Forelimb muscle (tissue), 1 donor: ENCODE measurements at regions not wholly inside any gene's neighbourhood (a gene's known extent, or its start where the extent isn't known, plus 50 kb on each side); places are given as distances from the start of the nearest gene placed in this dataset.
A peak's percentile ranks its signal among the peaks of the same experiment; 100 is the strongest.

Experiments used
- DNase-seq: peaks from one replicate; pipeline ENCODE4 v3.0.0-alpha.2; 2013; ENCODE audit warnings: low read depth

DNA sequence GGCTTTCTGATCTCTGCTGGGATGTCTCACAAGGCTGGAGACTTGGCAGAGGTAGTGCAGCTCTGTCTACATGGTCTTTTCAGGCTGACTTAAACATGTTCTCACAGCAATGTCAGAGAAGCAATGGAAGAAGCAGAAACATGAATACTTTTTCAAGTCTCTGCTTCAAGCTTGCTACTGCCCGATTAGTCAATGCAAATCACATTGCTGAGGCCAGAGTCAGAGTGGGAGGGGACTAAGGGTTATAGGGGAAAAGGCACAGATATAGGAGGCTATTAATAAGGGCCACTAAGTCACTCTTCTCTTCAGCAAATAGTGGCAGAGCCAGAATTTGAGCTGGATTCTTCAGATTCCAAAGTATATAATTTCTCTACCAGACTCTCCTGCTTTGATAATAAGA, 390.5 kb downstream of the TMEM135 start:
- no peak for DNase-seq

DNA sequence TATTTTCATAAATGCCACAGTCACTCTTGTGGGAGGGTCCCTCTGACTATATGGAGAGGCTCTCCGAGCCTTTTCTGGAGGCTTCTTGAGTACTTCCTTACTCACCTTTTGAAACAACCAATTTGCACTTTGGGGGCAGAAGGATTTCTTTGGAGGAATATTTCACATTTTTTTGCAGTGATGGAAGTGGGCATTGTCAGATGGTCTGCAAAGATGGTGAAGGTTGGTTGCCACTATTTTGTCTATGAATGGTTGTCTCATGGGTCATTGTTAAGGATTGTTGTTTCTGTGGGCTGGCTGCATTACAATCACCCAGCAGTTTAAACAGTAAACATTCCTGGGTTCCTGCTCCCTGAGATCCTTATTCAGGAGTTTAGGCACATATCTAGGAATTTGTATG, 388.2 kb downstream of the TMEM135 start:
- no peak for DNase-seq

DNA sequence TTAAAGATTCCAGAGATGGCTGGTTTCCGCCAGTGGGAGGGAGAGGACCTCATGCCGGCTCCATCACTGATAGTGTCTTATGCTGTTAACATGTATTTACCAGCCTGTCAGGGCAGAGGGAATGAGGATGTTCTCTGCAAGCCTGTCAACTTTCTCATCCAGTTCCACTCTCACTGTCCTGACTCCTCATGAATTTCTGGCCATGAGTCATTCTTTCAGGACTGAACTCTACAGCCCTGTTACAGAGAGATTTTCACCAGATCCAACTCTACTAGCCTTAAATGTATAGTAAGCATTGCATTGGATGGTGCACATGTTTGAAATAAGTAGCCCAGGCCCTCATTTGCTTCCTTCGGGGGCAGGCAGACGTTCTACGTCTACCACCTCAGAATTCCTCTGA, 387.7 kb downstream of the TMEM135 start:
- DNase-seq: no peak

DNA sequence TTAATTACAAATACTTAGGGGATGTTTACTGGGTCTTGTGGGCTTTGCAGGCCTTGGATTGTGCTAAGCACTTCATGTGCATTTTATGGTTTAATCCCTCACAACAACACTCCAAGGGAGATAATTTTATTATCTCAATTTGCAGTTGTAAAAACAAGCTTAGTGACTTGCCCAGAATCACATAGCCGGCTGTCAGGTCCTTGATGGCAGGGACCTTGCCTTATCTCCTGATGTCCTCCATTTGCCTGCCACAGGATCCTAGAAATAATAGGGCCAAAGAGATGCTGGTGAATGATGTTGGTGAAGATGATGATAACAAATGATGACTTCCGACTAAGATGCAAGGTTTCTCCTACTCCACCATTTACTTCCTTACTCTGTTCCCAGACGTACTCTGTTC, 385.4 kb downstream of the TMEM135 start:
- DNase-seq: no peak

DNA sequence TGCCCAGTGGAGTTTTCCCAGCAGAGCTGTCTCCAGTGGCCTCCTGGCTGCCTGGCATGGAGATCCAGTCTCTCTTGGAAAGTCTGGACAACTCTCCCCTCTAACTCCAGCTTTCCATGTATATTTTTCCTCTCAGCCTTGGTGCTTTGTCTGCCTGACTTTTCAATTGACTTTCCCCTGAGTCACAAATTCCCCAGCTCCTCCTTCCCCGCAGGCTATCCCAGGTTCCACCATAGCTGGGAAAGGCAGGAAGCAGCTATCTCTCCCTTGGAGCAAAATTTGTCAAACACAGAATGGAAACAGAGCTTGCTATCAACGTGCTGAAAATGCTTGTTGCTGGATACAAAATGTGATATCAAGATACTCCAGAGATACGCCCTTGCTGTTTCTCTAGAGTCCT, 384.8 kb downstream of the TMEM135 start:
- no peak for DNase-seq

DNA sequence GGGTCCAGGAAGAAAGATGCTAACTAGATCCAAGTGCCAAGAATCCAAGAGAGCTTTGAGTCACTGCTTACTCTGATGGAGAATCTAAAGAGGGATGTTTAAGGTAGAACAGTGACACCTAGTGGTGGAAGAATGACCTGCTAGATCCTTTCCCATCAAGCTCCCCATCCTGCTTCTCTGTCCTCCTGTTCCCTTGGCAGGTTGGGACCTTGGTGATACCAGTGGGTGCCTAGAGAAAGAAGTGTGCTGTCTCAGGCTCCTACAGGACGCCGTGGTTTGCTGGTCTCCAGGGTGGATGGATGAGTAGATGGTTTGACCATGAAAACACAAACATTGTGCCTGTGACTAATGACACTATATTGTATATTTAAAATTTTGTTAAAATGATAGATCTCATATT, 383.7 kb downstream of the TMEM135 start:
- no peak for DNase-seq

DNA sequence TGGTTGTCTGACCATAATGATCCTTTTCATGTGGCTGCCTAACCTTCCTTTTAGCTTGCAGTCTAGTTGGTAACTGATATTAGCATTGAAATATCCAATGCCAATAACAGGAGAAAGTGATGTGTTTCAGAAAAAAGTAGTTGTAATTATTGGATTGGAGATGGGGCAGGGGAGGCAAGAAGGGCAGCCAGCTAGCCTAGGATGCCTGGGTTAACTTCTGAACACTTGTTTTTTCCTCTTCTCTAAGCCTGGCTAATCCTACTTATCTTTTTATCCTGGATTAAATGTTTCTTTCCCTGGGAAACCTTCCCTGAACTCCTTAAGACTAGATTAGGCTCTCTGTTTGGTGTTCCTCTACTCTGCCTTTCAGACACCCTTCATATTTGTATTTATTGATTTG, 380.2 kb downstream of the TMEM135 start:
- no peak for DNase-seq

DNA sequence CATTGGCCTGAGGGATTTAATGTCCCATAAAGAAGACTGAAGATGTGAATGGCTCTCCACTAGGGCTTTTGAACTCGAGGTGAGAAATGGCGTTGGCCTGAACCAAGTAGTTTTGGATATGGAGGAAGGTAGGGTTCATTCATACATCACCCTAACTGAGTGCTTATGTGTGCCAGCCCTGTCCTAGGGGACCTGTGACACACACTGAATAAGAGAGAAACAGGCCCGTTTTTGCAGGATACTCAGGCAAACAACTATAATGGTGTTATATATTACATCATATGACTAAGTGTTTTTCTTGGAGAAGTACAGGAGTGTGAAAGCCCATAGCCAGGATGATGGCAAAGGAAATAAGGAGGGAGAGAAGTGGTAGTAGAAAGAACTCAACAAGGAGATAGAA, 368.1 kb downstream of the TMEM135 start:
- DNase-seq: no peak

DNA sequence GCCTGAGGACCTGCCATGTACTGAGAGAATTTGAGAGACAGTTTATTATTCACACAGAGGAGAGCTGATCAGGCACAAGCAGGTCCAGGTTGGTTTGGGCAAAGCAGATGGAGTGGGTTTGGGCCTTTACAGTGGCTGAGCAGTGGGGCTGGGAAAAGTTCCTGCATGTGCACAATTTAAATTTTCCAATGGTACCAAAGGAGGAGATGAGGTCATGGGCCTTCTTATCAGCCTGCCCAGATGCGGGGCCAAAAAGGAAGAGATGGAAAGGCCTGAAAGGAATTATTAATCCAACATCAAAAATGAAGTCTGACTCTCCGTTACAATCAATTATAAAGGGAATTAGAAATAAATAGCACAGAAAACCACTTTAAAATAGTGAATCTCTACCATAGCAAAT, 367.6 kb downstream of the TMEM135 start:
- DNase-seq: no peak

DNA sequence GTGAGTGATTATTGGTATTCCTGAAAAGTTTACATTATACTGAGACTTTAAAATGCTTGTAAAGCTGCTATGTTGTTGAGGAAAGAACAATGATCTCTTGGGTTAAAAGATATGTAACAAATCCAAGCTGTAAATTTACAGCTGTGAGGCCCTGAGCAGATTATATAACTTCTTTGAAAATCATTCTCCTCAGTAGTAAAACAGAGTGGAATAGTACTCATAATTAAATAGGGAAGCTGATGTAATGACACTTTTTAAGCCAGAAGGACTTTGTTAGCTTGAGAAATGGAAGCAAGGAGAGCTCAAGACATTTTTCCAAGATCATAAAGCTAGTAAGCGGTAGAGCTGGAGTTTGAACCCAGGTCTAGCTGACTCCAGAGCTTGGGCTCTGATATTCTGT, 363.9 kb downstream of the TMEM135 start:
- no peak for DNase-seq

DNA sequence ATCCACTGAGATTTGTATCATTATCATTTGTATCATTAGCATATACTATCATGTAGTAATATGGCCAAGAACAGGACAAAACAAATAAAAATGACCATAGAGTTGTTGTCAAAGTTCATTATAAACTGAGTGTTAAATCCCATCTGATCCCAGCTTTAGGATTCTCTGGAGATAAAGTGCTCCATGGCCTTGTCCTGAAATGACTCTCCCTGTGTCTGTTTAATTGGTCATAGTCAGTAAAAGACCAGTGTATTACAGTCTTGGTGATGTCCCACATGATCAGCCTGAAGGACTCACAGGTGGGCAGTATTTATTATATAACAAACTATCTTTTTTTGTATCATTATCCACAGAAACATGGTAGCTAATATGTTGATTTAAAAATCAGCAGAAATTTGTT, 361.6 kb downstream of the TMEM135 start:
- DNase-seq: no peak

DNA sequence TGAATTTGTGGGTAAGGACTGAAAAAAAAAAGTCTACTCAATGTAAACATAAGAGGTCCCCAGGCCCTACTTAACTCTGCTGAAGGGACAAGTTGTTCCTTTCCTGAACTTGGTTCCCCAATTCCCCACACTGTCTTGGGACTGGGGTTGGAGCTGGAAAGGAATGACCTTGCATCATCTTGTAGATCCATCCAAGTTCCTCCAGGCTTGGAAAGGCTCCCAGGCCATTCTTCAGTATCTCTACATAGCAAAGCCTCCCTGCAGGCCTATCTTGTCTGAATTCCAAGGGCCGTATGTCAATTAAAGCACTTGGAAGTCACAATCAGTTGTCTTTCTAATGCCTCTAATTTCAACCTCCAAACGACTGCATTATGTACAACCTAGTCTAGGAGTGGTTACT, 361.2 kb downstream of the TMEM135 start:
- DNase-seq: peak; percentile 81

DNA sequence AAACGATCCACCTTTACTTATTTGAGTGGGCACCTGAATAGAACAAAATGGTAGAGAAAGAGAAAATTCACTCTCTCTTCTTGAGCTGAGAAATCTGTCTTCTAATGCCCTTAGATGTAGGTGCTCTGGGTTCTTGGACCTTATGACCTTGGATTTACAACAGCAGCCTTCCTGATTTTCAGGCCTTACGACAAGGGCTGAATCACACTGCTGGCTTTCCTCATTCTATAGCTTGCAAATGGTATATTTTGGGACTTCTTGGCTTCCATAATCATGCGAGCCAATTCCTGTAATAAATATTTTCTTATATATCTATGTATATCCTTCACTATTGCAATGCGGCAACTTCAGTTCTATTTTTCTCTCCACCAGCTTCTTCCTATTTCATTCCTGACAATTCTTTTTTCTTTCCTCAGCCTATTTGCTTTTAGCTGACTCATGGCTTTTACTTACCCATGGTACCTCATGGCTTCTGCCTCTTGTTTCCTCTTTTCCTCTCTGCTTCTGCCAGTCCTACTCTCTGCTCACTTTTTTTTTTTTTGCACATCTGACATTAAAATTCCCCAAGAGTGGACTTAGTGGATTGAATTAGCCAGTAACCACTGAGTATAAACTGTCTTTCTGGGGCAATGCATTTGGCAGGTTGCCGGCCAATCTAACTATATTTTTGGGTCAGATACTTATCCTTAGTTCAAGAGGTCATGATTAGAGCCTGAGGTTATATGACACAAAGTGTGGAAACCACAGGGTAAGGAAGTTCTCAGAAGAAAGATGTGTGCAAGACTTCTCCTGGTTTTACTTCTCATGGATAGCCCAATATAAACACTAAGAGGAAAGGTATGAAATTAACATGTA, 359.5 kb downstream of the TMEM135 start:
- no peak for DNase-seq

DNA sequence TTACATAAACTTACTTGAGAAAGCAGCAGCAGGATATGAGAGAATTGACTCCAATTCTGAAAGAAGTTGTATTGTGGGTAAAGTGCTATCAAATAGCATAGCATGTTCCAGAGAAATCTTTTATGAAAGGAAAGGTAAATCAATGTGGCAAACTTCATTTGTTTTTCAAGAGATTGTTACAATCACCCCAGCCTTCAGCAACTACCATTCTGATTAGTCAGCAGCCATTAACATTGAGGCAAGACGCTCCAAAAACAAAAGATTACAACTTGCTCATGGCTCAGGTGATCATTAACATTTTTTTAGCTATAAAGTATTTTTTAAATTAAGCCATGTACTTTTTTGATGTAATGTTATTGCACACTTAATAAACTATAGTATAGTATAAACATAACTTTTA, 357.2 kb downstream of the TMEM135 start:
- DNase-seq: no peak

DNA sequence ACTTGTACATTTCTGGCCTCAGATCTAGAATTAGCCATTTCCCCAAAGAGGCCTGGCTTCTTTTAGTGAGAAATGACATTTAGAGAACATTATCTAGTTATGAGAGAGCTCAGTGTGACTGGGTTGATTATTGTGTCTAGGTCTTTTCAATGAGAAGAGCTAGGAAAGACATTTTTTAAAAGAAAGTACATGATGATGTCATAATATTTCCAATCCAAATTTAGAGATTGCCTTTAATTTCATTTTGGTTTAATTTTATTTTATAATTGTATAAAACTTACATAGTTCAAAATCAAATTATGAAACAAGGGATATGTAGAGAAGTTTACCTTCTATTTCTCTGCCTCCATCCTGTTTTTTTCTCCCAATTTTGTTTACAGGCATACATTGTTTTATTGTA, 354.9 kb downstream of the TMEM135 start:
- DNase-seq: no peak

DNA sequence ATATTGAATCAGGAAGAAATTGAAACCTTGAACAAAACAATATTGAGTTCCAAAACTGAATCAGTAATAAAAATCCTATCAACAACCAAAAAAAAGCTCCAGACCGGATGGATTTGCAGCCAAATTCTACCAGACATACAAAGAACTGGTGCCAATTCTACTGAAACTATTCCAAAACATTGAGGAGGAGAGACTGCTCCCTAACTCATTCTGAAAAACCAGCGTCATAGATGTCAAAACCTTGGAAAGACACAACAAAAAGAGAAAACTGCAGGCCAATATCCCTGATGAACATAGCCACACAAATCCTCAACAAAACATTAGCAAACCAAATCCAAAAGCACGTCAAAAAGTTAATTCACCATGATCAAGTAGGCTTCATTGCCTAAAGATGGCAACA, 353.8 kb downstream of the TMEM135 start:
- no peak for DNase-seq

DNA sequence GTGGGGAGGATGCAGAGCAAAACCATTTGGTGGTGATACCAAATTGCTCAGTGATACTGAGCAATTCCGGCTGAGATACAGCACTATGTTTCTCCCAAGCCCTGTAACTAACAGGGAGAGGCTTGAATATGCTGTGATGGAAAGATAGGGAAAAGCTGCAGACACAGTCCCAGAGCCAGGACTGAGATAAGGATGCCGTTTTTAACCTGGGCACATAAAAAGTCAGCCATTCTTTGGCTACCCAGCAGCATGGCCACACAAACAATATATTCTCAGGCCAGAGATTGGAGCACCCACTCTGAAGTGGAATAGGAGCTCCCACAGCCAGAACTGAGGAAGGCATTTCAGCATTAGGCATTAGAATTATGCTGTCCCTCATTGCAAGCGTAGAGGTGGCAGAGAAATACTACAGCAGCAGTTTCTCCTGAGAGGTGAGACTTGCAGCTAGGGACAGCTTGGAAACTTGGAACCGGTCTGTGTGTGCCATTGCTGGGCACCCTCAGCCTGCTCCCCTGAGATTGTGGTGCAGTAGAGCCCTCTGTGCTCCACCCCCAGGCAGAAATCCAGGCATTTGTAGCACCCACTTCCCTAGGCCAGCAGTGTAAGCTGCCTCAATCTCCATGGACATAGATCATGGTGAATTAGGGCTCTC, 346.5 kb downstream of the TMEM135 start:
- no peak for DNase-seq

DNA sequence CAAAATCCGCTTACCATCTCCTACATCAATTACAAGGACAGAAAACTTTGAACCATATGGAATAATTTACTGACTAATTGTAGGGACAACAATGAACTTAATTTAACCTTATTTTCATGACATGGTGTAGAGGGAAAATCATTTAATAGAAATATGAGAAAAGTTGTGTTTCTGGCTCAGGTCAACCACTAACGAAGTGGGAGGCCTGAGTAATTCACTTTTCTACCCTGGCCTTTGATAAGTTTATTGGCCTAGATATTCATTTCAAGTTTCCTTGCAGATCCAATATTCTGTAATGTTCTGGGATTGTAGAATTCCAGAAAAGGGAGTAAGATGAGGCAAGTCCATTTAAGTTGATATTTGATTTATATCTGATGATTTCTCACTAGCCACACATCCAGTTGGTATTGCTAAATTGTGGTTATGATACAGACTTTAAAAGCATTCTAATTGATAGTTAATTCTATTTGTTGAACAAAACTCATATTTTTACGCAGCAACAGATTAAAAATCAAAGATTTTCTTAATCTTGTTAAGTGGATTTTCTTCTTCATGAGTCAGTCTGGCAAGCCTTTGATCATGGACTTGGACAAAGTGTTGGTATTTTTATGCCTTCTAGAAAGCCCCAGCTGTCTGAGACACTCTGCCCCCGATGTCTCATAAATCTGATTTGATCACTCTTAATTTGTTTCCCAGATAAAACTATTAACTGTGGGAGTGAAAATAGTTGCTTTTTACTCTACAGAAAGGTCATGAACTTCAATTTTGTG, 336.5 kb downstream of the TMEM135 start:
- DNase-seq: no peak
